C4-2B (cell line): ENCODE measurements at regions not wholly inside any gene's neighbourhood (a gene's known extent, or its start where the extent isn't known, plus 50 kb on each side); places are given as distances from the start of the nearest gene placed in this dataset.

Source experiments
- H3K27ac ChIP-seq: fragments of 450-650 bp; 2 replicates; pipeline ENCODE4 v1.5.1; 2017
- ZFX ChIP-seq: fragments of 450-650 bp; IDR thresholded peaks from 2 replicates; pipeline ENCODE4 v1.6.1; 2017
- TF ChIP-seq, protein P1 (sequence below): fragments of 450-650 bp; conservative IDR thresholded peaks from 2 replicates; pipeline ENCODE4 v1.5.1; 2017; ENCODE audit warnings: mild to moderate bottlenecking

DNA sequence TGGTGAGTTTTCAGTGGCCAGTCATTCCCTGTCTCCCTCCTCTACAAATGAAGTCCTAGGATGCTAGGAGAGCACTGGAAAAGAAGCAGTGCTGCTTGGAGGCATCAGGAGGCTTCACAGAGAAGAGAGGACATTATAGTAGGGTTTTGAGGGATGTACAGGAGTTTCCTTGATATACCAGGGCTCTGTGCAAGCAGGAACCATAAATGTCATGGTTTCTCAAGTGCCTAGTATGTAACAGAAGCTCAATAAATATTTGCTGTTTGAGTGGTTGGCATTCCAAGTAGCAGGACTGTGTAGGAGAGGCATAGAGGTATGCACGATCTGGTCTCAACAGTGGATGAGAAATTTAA, 133.5 kb upstream of the WNT4 start:
- no peak for TF ChIP-seq ZFX
- TF ChIP-seq, protein P1, sequence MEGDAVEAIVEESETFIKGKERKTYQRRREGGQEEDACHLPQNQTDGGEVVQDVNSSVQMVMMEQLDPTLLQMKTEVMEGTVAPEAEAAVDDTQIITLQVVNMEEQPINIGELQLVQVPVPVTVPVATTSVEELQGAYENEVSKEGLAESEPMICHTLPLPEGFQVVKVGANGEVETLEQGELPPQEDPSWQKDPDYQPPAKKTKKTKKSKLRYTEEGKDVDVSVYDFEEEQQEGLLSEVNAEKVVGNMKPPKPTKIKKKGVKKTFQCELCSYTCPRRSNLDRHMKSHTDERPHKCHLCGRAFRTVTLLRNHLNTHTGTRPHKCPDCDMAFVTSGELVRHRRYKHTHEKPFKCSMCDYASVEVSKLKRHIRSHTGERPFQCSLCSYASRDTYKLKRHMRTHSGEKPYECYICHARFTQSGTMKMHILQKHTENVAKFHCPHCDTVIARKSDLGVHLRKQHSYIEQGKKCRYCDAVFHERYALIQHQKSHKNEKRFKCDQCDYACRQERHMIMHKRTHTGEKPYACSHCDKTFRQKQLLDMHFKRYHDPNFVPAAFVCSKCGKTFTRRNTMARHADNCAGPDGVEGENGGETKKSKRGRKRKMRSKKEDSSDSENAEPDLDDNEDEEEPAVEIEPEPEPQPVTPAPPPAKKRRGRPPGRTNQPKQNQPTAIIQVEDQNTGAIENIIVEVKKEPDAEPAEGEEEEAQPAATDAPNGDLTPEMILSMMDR, result no peak
- no peak overlapping the region for H3K27ac ChIP-seq

DNA sequence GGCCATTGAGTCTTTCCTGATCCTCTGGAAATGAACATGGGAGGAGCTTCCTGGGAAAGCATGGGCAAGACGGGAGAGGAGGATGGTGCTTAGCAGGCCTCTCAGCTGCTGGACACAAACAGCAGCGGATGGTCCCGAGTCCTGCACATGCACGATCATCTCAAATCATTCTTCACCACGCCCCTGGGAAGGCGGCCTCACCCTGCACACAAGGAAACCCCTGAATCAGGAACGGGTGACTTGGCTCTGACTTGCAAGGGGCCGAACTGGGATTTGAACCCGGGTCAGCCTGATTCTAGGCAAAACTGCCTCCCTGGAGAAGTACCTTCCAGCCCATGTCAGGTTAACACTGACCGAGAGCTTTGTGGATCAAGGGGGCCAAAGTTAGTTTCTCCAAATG, 134.8 kb upstream of the WNT4 start:
- H3K27ac ChIP-seq, result no peak overlapping the region
- TF ChIP-seq, protein P1, result no peak

DNA sequence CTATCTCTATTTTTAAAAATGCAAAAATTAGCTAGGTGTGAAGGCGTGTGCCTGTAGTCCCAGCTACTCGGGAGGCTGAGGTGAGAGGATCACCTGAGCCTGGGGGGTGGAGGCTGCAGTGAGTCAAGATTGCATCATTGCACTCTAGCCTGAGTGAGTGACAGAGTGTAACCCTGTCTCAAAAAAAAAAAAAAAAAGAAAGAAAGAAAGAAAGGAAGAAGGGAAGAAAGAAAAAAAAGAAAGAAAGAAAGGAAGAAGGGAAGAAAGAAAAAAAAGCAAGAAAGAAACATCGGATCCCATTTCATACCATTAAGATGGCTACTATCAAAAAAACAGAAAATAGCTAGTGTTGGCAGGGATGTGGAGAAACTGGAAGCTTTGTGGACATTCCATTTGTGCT, 136.8 kb upstream of the WNT4 start:
- TF ChIP-seq, protein P1, result no peak
- no peak for TF ChIP-seq ZFX
- H3K27ac ChIP-seq, result no peak overlapping the region

DNA sequence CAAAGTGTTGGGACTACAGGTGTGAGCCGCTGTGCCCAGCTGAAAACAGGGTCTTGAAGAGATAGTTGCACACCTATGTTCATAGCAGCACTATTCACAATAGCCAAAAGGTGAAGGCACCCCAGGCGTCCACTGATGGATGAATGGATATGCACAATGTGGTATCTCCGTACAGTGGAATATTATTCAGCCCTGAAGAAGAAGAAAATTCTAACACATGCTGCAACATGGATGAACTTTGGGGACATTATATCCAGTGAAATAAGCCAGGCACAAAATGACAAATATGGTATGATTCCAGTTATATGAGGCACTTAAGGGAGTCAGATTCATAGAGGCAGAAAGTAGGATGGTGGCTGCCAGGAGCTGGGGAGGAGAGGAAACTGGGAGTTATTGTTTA, 137.6 kb upstream of the WNT4 start:
- TF ChIP-seq, protein P1, result no peak
- no peak for TF ChIP-seq ZFX
- no peak overlapping the region for H3K27ac ChIP-seq

DNA sequence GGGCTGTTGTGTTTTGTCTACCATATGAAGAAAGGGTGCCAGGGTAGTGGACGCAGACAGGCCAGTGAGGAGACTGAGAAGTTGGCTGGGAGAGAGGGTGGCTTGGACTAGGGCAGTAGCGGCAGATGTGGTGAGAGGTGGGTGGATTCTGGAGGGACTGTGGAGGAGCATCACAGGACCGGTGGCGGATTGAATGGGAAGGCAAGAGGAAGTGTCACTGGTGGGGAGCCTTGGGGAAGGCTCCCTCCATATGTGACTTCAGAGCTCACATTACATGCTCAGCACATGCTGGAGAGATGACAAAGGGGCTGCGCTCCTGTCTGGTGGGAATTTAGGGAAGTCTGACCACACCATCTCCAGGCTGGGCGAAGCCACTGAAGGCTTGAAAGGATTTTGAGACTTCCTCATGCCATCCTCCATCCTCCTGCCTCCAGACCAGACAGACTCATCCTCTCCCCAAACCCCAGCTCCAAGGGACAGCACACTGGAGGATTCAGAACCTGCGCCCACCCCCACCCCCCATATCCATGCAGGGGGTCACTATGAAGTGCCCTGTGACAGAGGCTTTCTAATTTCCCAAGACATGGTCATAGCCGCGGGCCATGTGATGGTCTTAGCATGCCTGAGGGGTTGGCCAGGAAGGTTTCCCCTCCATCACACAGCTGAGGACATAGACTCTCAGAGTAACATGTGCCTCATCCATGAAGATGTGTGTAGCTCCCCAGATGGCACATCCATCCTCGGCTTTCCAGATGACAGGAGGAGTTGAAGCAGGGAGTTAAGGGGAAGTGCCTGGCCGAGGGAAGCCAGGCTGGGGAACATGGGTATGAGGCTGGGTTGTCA, 138.8 kb upstream of the WNT4 start:
- H3K27ac ChIP-seq, result no peak overlapping the region
- TF ChIP-seq ZFX, result no peak
- TF ChIP-seq, protein P1, result no peak

DNA sequence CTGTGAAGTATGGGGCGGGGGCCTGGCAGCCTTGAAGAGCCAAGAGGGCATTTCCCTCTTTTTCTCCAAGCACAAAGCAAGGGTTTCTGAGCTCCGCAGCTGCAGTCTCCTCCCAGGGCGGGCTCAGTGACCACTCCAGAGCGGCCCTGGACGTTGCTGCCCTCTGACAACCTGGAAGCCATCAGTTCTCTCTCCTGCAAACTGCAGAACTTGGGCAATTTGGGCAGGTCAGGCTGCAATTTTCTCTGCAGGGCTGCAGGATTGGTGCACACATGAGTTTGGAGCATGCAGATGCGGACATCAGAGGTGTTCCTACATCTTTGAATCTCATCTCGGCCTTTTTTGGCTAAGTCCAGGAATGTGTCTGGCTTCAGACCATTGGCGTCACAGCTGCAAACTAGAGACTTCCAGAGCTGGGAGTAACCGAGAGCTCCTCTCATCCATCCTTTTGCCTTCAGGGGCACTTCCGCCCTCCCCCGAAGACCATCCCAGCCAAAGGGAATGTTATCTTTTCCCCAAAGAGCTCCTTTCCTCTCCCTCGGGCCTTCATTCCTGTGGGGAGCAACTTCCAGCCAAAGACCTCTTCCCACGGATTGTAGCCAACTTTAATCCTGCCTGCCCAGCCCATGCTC, 139.6 kb upstream of the WNT4 start:
- no peak overlapping the region for H3K27ac ChIP-seq
- no peak for TF ChIP-seq ZFX

DNA sequence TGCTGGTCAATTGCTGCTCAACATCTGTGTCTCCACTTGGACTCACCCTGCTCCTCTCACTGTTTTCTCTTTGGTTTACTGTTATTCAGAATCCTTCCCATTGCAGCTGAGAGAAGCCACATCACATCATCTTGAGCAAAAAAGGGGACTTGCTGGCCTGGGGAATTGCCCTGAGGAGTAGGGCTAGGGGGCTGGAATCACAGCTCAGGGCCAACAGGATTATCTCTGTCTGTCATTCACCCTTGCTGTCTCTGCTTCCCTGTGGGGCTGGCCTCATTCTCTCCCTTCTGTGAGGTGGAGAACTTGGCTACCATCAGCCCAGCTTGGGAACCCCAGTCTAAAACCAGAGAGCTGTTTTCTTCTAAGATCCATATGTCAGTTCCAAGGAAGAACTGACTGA, 140.7 kb upstream of the WNT4 start:
- TF ChIP-seq, protein P1, result no peak
- TF ChIP-seq ZFX, result no peak
- no peak overlapping the region for H3K27ac ChIP-seq

DNA sequence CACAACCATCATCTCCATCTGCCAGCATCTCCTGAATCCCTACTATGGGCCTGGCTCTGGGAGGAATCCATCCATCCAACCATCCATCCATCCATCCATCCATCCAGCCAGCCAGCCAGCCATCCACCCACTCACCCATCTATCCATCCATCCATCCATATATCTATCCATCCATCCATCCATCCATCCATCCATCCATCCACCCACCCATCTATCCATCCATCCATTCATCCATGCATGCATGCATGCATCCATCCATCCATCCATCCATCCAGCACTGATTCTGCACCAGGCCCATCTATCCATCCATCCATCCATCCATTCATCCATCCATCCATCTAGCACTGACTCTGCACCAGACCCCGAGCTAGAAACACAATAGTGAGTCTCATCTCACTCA, 141.3 kb upstream of the WNT4 start:
- TF ChIP-seq, protein P1, result no peak
- TF ChIP-seq ZFX, result no peak
- no peak overlapping the region for H3K27ac ChIP-seq
